HG03439 (cell line): ENCODE measurements at regions not wholly inside any gene's neighbourhood (a gene's known extent, or its start where the extent isn't known, plus 50 kb on each side); places are given as distances from the start of the nearest gene placed in this dataset.

ENCODE experiments used
- ATAC-seq: cut with Tn5 transposase; IDR thresholded peaks from one replicate; pipeline ENCODE4 v1.9.1; 2021; ENCODE audit warnings: mild to moderate bottlenecking, moderate library complexity; ENCODE audit not compliant: unreplicated experiment

DNA sequence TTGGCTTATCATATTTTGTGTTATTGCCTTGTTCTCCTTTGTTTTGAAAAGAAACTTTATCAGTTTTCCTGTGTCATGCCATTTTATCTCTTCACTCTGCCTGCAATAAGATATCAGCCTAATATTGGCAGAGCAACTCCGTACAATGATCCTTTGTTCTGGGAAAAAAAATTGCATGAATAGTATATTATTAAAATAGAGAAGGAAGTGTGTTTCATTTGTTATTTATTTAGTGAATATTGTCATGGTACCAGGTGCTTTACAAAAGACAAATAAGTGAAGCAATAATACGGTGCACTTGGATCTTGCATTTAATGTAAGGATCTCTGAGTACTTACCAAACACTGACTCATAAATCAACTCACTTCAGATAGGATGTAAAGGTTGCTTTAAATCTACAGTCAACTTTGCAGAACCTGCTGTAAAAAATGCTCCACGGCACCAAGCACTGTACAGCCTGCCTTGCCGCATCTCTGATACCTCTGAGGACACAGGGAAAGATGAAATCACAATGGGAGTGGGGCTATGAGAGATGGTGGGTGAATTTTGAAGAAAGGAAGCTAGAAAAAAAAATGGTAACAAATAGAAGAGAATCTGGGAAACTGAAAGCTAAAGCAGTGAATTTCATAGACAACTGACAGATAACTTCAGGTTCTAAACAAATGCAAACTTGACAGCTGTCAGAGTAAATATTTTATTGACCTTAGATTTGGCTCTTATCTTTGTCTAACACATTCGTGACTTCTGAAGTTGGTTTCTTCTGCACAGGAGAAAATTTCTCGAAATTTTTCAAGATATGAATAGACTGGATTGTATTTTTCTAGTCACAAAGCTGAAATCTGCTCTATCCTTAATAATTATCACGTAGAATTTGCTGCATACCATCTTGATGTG lies 232.1 kb downstream of the ENC1 start:
- ATAC-seq, result no peak

DNA sequence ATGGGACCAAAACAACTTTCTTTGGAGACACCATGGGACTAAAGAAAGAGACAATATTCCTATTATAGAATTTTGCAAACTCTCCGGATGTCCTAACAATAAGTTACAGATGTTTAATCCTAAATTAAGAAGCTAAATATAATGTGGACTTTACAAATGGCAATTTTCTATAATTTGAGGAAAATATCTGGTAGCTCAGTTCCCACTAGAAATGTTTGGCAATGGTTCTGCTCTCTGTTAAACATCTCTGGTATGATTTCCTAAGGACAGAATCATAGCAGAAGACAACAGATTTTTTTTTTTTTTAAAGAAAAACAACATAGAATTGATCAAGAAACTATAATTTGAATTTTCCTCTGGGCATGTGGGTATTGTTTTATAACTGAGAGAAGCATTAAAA lies 232.8 kb downstream of the ENC1 start:
- ATAC-seq, result no peak

DNA sequence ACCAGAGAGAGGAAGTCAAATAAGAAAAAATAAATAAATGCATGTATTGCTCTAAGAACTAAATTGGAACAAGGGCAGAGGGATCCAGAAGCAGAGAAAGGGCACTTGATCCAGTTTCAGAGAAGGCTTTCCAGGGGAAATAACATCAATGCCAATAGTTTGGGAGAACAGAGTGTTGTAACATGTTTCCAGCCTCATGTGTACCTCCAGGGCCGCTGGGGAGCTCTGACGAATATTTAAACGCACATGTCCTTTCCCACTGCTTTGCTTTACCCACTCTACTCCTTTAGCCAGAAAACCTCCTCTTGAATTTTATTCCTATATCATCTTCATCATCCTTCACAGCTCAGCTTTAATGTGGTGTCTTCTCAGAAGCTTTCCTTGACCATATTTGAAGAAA lies 233.7 kb downstream of the ENC1 start:
- no peak for ATAC-seq

DNA sequence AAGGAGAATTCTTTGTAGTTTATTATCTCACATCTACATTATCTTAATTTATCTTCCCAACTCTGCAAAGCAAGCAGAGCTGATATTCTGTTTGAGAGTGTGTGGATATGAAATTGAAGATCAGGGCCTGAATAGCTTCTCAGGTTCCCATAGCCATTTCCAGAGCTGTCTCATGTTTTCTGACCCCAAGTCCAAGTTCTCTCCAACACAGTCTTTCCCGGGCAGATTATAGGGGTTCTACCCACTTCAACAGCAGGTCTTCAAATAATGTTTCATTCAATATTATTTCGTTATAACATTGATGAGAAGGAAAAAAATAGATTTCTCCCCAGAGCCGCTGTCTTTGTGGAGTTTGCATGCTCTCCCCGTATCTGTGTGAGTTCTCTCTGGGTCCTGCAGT lies 234.9 kb downstream of the ENC1 start:
- ATAC-seq, result no peak

DNA sequence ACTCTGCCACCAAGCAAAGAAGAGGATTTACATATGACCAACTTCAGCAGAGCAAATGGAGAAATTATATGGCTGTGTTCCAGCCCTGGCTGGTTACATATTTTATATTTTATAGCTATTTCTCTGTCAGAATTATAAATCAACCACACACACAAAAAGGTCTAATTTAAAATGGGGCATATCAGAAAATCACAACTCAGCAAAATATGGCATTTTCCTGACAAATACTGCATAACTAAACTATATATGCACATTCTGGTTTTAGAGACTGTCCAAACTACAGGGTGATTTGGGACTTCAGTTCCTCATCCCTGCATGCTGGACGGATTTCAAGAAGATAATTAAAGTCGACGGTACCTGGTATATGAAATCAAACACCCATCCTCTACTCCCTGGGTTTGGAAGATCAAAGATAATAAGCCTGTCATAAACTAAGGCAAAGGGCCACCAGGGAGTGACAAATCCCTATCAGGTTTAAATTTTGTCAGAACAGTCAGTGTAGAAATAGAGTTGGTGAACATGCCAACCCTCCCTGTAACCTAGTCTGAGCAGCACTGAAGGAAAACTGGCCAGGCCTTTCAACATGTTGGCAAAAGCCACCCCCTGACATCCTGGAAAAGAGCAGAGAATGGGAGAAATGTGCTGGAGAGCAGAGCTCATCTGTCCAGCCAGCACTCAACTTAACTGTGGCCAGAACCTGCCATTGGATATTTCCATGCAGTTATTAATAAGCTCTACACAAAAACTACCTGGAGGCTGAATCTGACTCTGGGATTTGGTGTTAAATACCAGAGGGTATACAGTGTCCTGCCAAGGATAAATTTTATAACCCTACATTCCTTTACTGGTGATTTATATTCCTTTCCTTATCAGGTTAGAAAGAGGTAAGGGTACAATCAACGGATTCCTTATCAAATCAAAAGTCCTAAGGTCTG lies 235.7 kb downstream of the ENC1 start:
- ATAC-seq, result no peak

DNA sequence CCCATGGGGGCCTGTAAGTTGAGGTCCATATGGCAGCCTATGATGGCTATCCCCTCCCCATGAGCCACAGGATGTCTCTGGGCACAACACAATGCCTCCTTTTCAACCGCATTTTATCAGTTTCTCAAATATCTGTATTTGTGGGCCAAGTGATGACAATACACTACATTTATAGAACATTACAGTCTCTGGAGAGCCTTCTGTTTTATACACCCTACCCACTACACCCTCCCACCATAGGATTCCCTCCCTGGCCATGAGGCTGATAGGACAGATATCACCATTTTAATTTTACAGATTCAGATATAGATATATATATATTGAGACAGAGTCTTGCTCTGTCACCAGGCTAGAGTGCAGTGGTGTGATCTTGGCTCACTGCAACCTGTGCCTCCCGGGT lies 236.8 kb downstream of the ENC1 start:
- ATAC-seq, result no peak

DNA sequence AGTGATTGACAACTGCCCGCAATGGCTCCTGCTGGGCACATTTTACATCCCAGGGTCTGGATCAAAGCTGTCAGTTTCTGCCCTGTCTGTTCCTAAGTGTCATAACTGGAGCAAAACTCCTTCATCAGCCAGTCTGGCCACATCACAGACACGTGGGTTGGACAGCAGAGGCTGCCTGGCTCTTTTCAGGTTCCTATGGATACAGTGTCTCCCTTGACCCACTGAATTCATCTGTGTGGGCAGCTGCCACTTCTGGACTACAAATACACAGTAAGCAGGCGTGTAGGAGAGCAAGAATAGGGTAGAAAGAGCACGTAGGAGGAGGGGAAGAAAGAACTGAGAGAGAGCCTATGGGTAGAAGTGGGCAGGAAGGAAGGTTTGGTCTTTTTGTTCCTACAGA lies 238.0 kb downstream of the ENC1 start:
- ATAC-seq, result no peak

DNA sequence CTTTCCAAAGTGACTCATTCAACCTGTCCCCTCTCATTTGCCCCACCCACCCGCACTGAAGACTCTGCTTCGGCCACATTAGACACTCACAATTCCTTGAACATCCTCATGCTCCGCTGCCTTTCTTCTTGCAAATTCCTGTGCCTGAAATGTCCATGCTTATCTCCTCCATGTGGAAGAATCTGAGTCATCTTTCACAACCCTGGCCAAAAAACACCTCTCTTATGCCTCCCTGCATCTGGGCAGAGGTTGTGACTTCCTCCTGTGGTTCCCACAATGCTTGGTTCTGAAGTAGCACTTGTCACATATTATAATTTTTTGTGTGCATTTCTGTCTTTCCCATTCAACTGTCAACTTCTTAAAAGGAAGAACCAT lies 238.6 kb downstream of the ENC1 start:
- no peak for ATAC-seq

DNA sequence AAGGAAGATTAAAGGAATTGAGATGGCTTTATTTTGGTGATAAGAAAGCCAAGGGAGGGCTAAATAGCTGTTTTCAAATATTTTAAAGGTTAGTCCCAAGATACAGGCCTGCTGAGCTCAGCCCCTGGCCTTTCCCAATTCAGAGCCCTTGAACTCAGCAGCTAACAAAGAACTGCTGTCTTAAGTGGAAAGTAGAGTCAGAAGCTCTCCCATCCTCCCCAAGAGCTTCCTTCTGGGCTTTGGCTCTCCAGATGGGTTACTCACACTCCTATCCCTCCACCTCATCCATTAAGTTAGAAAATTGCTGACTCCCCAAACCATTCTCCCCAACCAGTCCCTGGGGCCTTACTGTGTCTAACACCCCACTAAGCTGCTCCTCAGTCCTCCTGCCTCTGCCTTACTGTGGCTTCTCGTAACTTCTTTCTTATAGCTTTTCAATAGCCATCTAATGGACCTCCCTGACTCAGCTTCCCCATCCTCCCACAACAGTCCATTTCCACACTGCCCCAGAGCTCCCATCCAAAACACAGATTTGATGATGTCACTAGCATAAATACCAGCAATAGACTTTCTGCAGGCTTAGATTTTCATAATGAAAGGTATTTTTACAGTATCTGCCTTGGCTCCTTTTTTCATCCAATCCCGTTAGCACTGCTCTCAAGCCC lies 239.1 kb downstream of the ENC1 start:
- no peak for ATAC-seq

DNA sequence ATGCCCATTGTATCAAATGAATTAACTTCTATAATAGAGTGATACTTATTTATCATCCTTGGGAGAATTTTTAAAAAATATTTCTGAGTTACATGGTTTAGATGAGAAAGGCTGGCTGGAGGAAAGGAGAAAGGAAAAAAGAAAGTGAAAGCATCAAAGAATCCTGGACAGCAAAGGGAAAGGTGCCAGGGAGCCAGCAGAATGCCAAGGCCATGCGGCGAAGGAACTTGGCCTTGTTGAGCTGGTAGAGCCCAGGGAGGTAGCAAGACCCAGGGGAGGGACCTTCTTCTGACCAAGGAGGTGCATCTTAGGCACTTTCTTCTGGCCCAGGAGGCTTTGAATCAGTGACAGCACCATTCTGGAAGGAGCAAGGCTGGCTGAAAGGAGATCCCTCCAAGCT lies 240.5 kb downstream of the ENC1 start:
- ATAC-seq, result no peak

DNA sequence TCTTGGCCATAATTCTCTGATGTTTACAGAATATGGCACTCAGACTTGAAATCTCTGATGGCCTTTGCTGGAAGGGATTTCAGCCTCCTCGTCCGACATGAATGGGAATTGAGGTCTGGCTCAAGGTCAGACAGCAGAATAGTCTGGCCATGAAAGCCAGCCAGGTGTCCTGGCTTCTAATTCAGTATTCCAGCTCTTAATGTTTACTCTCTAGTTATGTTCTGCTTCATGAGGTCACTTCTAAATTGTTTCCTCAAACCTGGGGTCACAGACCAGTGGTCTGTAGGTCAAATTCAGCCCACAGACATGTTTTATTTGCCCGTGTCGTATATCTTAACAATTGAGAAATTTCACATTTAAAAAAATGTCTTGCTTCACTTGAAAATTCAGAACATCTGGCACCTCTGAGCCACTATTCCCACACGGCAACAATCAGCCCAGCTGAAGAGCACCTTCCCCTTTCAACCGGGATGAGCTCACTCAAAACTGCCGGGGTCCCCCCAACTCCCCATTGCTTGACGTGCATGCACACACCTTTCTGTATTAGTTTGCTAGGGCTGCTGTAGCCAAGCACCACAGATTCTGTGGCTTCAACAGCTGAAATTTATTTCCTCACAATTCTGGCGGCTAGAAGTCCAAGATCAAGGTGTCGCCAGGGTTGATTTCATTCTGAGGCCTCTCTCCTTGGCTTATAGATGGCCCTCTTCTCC lies 243.5 kb downstream of the ENC1 start:
- ATAC-seq, result no peak

DNA sequence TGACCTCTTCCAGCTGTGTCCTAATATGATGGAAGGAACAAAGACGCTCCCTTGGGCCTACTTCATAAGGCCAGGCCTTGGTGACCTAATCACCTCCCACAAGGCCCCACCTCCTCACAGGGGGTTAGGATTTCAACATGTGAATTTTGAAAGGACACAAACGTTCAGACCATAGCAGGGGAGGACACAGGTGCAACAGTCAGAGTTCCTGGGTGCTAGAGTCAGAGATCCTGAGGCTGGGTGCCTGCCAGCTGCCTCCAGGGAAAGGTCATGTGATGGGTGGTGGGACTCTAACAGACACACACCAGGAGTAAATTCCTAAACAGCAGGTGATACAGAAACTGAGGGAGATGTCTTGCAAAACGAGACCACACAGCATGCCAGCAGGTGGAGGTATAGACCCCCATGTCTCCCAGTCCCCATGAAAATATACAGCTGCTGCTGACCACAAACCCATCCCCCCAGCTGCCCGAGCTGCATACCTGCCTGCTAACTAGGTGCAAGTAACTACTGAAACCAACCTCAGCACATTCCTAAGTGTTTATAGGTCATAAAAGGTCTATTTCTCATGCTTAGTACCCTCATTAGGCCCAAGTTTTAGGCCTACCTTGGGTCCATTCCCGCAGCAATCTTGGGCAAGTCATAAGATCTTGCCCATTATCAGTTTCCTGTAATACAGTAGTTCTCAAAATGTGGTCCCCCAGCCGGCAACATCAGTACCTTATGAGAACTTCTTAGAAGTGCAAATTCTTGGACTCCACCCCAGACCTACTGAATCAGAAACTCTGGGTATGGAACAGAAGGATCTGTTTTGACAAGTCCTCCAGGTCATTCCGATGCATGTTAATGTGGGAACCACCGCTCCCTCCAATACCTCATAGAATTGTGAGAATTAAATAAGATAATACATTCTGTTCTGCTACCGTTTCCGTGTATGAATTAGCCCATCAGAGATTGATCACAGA lies 245.3 kb downstream of the ENC1 start:
- ATAC-seq, result no peak

DNA sequence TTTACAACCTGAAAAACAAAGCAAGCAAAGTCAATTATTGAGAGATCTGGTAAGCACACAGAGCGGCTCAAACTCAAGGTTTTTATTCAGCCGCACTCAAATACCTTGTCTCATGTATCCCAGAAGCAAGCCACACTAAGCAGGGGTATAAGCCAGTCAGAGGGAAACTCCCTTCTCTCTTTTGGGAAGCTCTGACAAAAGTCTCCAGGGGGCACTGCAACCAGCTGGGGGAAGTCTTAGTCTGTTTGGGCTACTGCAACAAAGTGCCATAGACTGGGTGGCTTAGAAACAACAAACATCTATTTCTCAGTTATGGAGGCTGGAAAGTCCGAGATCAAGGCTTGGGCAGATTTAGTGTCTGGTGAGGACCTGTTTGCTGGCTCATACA lies 246.0 kb downstream of the ENC1 start:
- no peak for ATAC-seq

DNA sequence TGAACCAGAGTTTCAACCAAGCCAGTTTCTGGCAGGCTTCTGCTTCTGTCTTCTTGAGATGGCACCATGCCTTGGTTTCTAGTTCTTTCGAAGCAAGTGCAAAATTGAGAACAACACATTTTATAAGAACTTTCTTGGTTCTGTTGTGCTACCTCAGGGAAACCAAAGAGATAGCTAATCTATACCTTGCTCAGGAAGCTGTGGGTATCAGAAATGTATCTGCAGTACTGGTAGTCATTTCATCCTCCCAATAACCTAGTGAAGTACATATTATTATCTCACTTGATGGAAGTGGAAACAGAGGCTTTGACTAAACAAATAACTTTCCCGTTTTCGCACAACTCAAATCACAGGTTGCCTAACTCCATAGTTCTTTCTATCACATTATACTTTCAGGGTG lies 246.6 kb downstream of the ENC1 start:
- ATAC-seq, result no peak

DNA sequence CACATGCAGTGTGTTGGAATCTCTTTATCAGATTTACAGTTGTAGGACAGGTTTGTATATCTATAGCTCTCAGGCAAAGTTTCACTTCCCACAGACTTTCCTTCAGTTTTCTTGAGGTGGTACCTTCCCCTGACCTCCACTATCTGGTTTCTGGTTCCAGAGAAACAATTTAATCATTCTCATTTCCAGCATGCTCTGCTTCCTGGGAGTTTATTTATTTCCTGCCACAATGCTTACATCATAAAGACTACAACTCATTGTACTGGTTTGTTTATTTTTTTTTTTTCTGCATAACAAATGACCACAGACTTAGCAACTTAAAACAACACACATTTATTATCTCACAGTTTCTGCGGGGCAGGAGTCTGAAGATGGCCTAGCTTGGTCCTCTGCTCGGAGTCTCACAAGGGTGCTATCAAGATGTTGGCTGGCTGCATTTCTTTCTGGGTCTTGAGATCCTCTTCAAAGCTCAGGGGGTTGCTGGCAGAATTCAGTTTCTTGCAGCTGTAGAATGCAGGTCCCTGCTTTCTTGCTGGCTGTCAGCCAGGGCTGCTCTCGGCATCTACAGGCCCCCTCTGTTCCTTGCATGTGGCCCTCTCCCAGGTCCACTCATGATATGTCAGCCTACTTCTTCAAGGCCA lies 247.7 kb downstream of the ENC1 start:
- ATAC-seq, result no peak

DNA sequence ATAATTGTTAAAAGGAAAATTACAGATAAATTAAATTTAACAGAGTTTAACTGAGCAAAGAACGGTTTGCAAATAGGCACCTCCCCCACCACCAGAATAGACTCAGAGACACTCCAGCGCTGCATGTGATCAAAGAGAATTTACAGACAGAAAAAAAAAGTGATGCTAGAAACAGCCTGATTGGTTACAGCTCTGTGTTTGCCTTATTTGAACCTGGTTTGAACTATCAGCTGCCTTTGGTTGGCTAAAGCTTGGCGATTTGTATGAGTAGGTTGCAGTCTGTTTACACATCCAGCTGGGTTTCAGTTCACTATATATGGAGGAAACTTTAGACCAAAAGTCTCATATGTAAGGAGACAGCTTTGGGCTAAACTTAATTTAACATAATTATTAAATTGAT lies 249.1 kb downstream of the ENC1 start:
- no peak for ATAC-seq

DNA sequence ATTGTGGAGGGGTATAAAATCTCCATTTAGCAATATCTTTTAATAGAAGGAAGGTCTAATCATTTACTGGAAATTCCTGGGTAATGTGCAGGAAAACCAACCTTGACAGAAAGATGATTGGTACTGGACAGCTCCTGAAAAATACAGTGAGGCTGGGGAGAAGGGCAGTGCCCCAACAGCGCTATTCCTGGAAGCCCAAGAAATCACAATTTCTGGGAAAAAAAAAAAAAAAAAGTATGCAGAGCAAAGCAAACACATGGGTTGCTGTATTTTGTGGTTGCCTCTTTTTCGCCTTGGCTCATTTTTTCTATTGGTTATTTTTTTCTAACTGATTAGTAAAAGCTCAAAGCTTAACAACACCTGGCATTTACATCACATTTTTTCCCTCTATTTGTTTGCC lies 249.7 kb downstream of the ENC1 start:
- ATAC-seq, result no peak

DNA sequence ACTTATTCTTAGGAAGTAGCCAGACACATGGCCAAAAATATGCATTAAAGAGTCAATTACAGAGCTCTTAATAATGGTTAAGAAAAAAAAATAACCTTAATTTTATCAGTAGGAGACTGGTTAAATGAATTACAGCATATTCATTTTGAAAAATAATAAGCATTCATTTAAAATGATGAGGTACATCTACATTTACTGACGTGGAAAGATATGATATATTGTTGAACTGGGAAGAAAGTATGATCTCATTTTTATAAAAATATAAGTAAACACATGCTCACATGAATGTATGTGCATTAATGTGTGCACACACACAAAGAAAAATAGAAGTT lies 250.3 kb downstream of the ENC1 start:
- ATAC-seq, result no peak

DNA sequence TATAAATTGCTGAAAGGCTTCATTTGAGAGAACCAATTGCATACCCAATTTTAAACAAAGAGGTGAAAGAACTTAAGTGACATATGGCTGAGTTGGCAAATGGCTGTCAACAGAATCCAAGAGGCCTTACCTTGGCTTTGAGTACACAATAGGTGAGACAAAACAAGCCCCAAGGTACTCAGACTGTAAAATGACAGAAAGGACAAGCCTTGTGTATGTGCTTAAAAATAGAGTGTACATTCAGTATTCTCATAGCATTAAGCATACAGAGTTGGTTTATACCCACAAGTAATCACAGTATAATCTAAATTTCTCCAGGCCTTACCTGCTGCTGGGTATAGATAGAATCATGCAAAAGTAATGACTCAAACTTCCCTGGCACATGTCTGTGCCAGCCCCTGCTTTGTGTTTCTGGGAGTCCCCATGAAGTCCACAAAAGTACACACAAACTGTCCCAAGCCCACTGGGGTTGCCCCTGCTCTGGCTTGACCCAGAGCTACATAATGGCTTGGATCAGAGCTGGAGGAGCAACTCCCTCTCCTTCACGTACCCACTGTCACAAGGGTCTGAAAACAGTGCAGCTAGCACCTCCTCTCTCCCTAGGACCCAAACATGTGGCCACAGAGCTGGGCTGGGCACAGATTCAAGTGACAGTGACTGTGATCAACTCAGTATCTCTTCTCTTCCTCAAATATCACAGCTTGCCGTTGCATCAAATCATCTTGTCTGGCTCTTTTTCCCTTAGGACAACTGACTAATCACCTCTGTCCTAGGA lies 250.8 kb downstream of the ENC1 start:
- ATAC-seq, result no peak
